ENCODE measurements at regions not wholly inside any gene's neighbourhood (a gene's known extent, or its start where the extent isn't known, plus 50 kb on each side); places are given as distances from the start of the nearest gene placed in this dataset.
"Not testable (repeated sequence)": the region's sequence is repeated elsewhere in the genome, so short reads cannot be mapped to it uniquely, and the experiment has no call there.

DNA sequence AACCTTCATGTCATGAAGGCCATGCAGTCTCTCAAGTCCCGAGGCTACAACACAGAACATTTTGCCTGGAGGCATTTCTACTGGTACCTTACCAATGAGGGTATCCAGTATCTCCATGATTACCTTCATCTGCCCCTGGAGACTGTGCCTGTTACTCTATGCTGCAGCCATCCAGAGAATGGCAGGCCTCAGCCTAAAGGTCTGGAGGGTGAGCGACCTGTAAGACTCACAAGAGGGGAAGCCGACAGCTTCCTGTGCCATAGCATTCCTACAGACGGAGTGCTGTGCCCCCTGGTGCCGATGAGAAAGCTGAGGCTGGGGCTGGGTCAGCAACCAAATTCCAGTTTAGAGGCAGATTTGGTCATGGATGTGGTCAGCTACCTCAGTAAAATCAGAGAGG, 51.3 kb upstream of the CADPS start:
- no peak for DNase-seq

GRCh38 chr3:62928256-62928655, 53.0 kb upstream of the CADPS start:
- DNase-seq, result no peak

DNA sequence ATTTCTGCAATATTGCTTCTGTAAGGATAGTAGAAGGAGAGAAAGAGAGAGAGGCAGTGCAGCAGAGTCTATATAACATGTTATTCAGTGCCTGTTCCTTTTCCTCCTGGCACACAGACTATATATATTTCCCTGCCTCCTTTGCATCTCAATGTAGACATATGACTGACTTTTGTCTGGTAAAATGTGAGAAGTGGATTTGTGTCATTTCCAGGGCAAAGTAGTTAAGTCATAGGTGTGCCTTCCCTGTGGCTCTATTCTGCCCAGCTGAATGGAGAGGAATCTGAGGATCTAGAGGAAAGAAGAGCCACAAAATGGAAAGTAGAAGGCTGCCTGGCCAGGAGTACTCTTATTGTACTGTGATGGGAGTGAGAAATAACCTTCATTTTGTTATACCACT, 54.6 kb upstream of the CADPS start:
- no peak for DNase-seq

DNA sequence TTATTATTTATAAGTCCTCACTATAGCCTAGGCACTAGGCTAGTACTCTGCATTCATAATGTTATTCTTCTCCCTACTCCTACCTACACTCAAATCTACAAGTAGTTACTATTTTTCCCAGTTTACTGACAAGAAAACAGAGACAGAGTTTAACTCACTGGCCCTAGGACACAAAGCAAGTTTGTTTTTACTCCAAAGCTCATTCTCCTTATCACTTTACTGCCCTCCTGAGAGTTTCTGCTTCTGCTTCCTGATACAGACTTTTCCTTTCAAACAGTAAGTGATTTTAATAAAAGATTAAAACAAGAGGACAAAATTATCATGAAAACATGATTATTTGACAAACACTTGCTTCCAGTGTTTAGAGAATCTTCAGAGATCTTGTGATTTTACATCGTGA, 60.6 kb upstream of the CADPS start:
- no peak for DNase-seq

DNA sequence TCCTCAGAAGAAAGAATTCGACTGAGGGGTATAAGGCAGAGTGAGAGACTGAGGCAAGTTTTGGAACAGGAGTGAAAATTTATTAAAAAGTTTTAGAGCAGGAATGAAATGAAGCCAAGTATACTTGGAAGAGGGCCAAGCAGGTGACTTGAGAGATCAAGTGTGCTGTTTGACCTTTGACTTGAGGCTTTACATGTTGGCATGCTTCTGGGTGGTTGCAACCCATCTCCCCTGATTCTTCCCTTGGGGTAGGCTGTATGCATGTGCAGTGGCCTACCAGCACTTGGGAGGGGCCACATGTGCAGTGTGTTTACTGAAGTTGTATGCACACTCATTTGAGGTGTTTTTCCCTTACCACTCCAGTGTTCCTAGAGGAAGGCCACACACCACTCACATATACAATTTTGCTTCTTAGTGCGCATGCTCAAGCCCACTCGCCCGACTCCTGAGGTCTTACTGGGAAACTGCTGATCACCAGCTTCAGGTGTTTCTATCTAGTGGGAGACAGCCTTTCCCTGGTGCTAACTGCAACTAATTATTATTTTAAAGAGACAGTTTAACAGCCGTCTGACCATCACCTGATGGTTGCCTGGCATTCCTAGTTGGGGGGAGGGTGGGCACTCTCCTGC, 61.5 kb upstream of the CADPS start:
- no peak for DNase-seq

DNA sequence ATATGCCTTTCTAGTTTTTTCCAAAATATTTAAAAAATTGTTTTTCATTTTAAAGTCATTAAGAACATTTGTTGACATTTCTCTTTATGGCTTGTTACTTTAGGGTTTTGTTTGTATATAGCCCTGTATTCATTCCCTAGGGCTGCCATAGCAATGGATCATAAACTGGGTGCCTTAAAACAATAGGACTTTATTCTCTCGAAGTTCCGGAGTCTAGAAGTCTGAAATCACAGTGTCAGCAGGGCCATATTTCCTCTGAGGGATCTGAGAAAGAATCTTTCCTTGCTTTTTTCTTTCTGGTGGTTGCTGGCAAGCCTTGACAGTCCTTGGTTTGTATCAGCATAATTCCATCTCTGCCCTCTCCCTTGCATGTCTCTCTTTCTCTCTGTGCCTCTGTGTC, 63.4 kb upstream of the CADPS start:
- no peak for DNase-seq

GRCh38 chr3:62939707-62940106, 64.5 kb upstream of the CADPS start:
- no peak for DNase-seq

- DNase-seq, result no peak
These were observed 65.8 kb upstream of the CADPS start for GRCh38 chr3:62940771-62941563.

DNA sequence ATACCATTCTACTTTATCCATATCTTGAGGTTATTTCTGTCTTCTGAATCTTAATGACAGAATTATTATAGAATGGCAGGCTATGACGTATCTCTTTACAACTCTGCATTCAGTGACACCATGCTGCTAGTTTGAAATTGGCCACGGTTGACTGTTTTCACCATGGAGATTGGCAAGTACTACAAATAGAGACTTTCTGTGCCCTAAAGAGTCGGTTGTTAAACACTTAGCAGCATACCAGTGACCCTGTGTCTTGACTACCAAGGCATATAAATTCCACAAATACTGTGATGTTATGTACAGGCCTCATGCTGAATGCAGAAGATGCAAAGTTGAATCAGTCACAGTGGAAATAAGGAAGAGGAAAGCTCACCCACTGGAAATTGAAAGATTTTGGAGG, 67.0 kb upstream of the CADPS start:
- no peak for DNase-seq

- DNase-seq, result no peak
These were observed 67.5 kb upstream of the CADPS start for GRCh38 chr3:62942764-62943163.

DNA sequence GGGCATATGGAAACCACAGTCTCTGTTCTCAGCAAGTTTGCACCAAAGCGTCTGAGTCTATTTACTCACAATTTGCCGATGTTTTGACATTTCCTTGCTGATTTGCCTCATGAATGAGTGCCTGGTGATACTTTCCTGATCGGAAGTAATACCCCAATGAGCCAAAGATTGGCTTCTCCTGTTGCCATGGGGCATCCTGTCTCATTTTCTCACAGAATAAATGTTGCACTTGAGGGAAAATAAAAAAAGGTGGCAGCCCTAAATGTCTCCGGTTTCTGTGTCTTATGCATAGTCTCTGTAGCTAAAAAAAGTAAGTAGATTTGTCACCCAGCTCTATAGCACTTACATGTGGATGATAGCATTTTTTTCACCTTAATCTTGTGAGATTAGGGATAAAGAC, 73.7 kb upstream of the CADPS start:
- no peak for DNase-seq

- DNase-seq, result no peak
These were observed 75.0 kb upstream of the CADPS start for GRCh38 chr3:62950210-62950609.

GRCh38 chr3:62951037-62951613, 75.9 kb upstream of the CADPS start:
- DNase-seq, result no peak

GRCh38 chr3:62951880-62952279, 76.7 kb upstream of the CADPS start:
- DNase-seq, result not testable (repeated sequence)

DNA sequence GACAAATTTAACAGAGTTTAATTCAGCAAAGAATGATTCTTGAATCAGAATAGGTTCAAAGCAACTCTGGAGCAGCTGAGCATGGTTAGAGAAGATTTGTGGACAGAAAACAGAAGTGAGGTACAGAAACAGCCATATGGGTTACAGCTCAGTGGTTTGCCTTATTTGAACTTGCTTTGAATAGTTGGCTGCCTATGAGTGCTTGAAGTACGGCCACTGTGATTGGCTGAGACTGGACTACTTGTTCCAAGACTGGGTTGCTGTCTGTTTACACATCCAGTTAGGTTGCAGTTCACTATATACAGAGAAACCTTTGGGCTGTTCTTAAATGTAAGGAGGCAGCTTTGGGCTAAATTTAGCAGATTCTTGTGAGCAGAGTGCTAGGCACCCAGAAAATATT, 79.4 kb upstream of the CADPS start:
- DNase-seq, result no peak

DNA sequence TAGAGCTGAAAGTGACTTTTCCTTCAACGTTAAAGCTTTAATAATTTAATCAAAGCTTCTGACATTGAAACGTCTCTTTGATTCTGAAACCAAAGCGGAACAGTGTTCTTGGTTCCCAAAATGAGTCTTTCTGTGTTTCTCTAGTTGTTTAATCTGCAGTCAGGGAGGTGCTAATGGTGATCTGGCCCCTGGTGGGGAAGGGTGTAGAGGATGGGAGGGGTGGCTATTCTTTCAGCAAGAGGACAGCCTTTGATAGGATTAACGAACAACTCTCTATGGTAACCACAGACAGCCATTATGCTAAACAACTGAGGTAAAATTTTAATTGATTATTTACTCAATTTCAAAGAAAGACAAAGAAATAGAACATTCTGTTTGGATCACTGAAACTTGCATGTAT, 79.9 kb upstream of the CADPS start:
- DNase-seq, result no peak

GRCh38 chr3:62956411-62956810, 81.2 kb upstream of the CADPS start:
- DNase-seq, result no peak

DNA sequence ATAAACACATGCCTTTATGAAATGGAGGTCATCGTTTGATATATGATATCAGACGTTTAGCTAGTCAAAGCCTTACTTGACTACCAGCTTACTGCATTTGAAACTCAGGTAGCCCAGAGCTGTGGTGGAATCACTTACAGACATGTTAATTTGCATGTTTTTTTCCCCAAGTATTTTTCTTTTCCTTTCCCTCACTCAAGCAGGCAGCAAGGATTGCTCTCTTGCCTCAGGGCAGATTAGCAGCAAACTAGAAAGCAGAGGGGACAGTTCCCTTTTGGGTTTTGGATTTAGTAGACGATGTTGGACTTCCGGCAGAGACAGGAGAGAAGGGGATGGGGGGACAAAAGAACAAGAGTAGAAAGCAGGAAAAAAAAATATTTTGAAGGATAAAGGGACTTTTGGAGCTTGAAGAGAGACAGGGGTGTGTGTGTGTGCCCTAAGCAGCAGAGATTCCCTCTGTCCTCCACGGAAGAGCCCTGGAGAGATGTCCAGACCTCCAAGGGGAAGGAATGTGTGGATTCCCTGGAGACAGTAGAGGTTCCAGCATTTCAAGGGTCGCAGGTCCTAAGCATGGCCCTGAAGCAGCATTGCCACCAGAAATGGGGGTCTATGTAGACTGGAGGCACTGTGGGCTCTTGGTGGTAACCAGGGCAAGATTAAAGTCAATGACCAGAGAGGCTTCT, 86.8 kb upstream of the CADPS start:
- DNase-seq, result no peak

DNA sequence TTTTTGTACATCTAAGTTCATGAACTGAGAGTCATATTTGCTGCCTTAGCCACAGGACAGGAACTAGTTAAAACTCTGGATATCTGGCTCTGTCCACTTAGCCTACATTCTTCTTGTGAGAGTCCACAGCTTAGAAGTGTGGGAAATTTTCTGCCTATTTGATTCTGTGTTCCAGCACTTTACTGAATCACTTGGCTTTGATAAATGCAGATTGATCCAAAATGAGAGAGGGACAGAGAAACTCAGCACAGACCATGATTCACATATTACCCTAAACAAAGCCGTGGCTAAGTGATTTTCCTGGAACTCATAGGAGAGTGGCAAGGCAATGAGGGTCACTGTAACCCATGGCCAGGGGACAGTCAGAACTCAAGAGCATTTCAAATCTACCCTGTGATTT, 87.5 kb upstream of the CADPS start:
- no peak for DNase-seq

DNA sequence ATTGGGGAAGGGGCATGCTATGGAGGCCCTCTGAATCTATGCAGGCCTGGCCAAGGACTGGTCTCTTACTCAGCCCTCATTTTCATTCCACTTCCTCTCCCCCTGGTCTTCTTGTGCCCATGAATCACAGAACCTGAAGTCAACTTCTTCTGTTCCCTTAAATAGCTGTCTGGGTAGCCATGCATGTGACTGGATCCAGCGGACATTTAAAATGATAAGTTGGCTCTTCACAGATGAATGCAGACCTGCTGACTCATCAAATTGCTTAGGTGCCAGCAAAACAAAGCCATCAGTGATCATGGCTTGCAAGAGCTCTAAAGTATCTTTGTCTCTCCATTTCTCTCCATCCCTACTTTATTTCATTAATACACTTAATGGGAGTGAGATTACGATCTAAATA, 90.1 kb upstream of the CADPS start:
- DNase-seq, result no peak

GRCh38 chr3:62968128-62968527, 92.9 kb upstream of the CADPS start:
- DNase-seq, result no peak

GRCh38 chr3:62970648-62971047, 95.4 kb upstream of the CADPS start:
- no peak for DNase-seq

DNA sequence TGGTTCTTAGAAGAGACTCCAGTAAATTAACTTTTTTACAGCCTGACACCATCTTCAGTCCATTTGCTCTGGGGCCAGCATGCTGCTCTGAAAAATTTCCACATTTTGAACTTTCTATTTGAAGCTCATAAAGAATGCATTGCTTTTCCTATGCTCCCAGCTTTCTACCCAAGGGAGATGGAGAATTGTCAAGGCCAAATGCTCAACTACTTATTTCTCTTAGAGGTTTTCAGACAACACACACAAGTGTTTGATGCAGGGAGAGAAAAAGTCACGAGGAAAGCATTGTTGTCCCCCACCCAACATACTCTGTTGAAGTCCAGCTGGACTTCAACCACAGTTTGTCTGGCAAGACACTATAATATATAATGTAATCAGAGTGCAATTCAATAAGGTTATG, 100.3 kb upstream of the CADPS start:
- DNase-seq, result no peak

DNA sequence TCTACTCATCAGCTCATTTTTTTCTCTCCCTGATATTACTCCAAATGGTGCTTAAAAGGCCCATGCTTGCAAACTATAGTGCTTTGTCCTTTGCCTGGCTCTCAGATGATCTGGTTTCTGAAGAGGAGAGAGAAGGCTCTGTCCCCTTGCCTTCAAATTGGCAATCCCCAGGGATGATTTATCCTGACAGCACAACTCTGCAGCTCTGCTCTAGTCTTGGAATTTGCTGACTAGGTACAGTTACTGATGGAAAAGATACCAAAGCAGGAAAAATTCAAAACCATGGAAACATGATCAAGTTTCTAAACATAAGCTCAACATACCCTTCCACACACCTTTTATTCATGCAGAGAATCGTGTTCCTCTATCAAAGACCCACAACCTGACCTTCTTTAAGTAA, 106.7 kb upstream of the CADPS start:
- DNase-seq, result no peak

Data from Kasumi-1 (cell line).